ENCODE measurements at regions not wholly inside any gene's neighbourhood (a gene's known extent, or its start where the extent isn't known, plus 50 kb on each side); places are given as distances from the start of the nearest gene placed in this dataset.

- ChIA-PET CTCF (no interaction called here), POLR2A (no interaction called here)
- DNase-seq = no peak
- H3K9me3 ChIP-seq = no peaks in the 10 kb centered on the region
- H3K9me2 ChIP-seq = no peaks in the 10 kb centered on the region
- H3K27me3 ChIP-seq (ENCODE audit: insufficient read depth) = no peaks in the 10 kb centered on the region
- WGBS (ENCODE audit: low lambda C conversion rate) = 76% methylated on average over 3 of the region's 3 CpGs
- no peak overlapping the region for H3K4me2 ChIP-seq
- H3K4me1 ChIP-seq (ENCODE audit: control insufficient read depth in 1 of 2, insufficient read depth in 2 of 2, low read depth in 1 of 2, low read length in 1 of 2) = peaks cover 0 to 16% of the 10 kb centered on the region in 2 experiments; a peak in 2 of 4 replicates
- no peak overlapping the region for H3K9ac ChIP-seq
- H3K27ac ChIP-seq (ENCODE audit: low read depth in 2 of 2, low read length in 1 of 2) = no peak overlapping the region
- no peak for TF ChIP-seq RXRA (IDR thresholded peaks at IDR 0.05; ENCODE audit: borderline replicate concordance, low read depth)
- no peak for TF ChIP-seq PBX3 (IDR thresholded peaks at IDR 0.05)
- TF ChIP-seq USF2 (IDR thresholded peaks at IDR 0.05; ENCODE audit: borderline replicate concordance, low read depth, low read length) = no peak
- no peak for TF ChIP-seq NRF1 (IDR thresholded peaks at IDR 0.05; ENCODE audit: low read depth, low read length)
- no peak for TF ChIP-seq MEF2A (IDR thresholded peaks at IDR 0.05; ENCODE audit: borderline replicate concordance, low read depth)
- no peak for TF ChIP-seq GABPA (IDR thresholded peaks at IDR 0.05; ENCODE audit: low read depth)
- TF ChIP-seq TCF12 (IDR thresholded peaks at IDR 0.05) = no peak
- no peak for TF ChIP-seq SIN3A (IDR thresholded peaks at IDR 0.05; ENCODE audit: borderline replicate concordance, low read depth, low read length)
- TF ChIP-seq MXI1 (IDR thresholded peaks at IDR 0.05; ENCODE audit: low read depth, low read length) = no peak
- no peak for TF ChIP-seq ZBTB33 (IDR thresholded peaks at IDR 0.05; ENCODE audit: borderline replicate concordance, low read depth)
- TF ChIP-seq TAF1 (IDR thresholded peaks at IDR 0.05; ENCODE audit: borderline replicate concordance, low read depth, low read length) = no peak
- no peak for TF ChIP-seq FOSL2 (IDR thresholded peaks at IDR 0.05; ENCODE audit: borderline replicate concordance, low read depth)
- TF ChIP-seq FOXJ3 (CRISPR knock-in tag; IDR thresholded peaks at IDR 0.05) = no peak
- no peak for TF ChIP-seq REST (IDR thresholded peaks at IDR 0.05; ENCODE audit: low read depth, low read length)
- no peak for TF ChIP-seq JUND (IDR thresholded peaks at IDR 0.05)
- H3F3A ChIP-seq (replicated peaks; ENCODE audit: insufficient read depth) = no peaks in the 10 kb centered on the region
- H3K79me2 ChIP-seq (ENCODE audit: insufficient read depth) = no peaks in the 10 kb centered on the region
- no peak overlapping the region for H3K4me3 ChIP-seq (ENCODE audit: low read depth in 2 of 2, low read length in 1 of 2)
- H4K20me1 ChIP-seq (ENCODE audit: insufficient read depth) = no peaks in the 10 kb centered on the region
- no peak overlapping the region for H2AFZ ChIP-seq (ENCODE audit: low read depth)
- H3K36me3 ChIP-seq (replicated peaks in 1 of 2; ENCODE audit: control insufficient read depth in 1 of 2, insufficient read depth in 2 of 2, low read length in 1 of 2) = no peaks in the 10 kb centered on the region
Measured at GRCh38 chr5:121628783-121629182, 222.9 kb upstream of the FTMT start.

Measured in SK-N-SH (cell line).